NCI-H187 (cell line): ENCODE measurements at regions not wholly inside any gene's neighbourhood (a gene's known extent, or its start where the extent isn't known, plus 50 kb on each side); places are given as distances from the start of the nearest gene placed in this dataset.
"Not testable (repeated sequence)": the region's sequence is repeated elsewhere in the genome, so short reads cannot be mapped to it uniquely, and the experiment has no call there.

Experiments
- DNase-seq, 2 experiments: peaks; one replicate each; lab custom pipeline; 2025; lab: John Stamatoyannopoulos, UW

DNA sequence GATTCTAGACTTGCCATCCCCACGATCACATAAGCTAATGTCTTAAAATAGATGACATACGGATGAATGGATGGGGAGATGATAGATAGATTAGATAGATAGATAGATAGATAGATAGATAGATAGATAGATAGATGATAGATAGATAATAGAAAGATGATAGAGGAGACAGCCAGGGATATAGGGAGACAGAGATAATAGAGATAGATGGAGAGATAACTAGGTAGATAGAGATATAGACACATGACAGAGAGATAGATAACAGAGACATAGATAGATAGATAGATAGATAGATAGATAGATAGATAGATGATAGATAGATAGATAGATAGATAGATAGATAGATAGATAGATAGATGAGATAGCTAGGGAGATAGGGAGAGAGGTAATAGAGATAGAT lies 511.0 kb upstream of the AUTS2 start:
- DNase-seq: not testable (repeated sequence)

DNA sequence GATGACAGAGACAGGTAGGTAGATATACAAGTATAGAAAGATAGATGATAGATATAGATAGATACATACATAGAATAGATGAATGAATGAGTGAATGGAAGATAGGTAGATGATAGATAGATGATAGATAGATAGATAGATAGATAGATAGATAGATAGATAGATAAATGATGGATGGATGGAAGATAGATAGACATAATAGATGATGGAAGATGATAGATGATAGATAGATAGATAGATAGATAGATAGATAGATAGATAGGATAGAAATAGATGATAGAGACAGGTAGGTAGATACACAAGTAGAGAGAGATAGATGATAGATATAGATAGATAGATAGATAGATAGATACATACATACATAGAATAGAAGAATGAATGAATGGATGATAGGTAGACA lies 510.1 kb upstream of the AUTS2 start:
- no peak for DNase-seq

DNA sequence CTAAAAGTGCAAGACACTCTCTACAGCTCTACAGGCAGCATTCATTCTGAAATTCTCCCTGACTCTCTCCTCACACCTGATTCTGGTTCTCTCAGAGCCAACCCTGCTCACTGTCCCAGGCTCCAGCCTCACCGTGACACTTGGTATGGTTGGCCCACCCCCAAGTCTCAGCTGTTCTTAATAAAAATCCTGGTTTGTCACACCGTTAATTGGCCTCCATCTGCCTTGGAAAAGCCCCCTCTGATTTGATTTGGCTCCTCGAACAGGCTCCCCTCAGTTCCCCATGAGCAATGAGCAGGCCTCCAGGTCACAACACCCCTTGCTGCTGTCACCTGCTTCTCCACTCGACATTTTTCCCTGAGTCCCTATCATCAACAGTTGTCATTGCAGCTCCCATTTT lies 507.3 kb upstream of the AUTS2 start:
- no peak for DNase-seq

DNA sequence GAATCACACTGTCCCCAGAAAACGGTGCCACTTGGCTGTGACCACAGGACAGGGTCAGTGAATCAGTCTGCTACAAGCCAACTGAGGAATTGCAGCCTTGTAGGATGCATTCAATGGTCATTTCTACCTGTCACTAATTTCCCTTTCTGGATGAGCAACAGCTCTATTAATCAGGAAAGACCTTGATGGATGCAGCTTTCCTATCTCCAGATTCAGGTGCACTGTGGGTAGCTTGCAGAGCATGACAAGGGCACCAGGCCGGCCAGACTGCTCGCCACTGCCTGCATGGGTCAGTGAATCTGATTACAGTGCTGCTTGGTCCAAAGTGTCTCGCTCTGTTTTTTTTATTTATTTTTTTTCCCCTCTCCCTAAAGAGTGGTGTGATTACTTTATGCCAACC lies 506.8 kb upstream of the AUTS2 start:
- no peak for DNase-seq

DNA sequence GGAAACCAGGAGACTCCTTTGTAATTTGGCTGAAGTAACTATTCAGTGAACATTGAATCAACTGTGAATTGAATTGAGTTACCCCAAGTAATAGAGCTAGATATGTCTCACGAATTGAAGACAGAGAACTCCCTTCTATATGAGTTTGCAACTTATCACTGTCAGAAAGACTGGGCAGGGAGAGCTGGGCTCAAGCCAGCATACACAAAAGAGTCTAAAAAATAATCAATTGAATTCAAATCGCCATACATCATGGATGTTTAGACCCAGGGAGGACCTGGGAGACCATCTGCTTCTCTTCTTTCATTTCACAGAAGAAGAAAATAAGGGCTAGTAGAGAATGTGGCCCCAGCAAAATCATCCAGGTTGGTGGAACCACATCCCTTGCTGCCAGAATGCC lies 503.1 kb upstream of the AUTS2 start:
- no peak for DNase-seq

DNA sequence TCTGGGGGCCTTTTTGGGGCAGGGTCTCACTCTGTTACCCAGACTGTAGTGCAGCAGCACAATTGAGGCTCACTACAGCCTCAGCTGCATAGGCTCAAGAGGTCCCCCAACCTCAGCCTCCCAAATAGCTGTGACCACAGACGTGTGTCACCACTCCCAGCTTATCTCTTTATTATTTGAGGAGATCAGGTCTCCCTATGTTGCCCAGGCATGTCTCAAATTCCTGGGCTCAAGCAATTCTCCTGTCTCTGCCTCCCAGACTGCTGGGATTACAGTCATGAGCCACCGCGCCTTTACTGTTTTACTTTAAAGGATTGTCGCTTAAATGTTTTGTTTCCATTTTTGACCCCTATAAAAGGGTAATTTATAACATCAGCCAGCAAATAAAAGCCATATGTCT lies 502.6 kb upstream of the AUTS2 start:
- no peak for DNase-seq

DNA sequence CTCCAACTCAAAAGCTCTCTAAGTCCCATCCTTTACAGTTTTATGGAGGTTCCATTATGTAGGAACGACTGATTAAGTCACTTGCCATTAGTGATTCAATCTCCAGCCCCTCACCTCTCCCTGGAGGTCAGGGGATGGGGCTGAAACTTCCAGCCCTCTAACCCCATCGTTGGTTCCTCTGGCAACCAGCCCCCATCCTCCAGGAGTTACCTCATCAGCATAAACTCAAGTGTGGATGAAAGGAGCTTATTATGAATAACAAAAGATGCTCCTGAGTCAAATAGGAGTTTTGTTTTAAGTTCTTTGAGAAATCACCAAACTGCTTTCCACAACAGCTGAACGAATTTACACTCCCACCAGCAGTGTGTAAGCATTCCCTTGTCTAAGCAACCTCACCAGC lies 494.3 kb upstream of the AUTS2 start:
- DNase-seq: no peak

DNA sequence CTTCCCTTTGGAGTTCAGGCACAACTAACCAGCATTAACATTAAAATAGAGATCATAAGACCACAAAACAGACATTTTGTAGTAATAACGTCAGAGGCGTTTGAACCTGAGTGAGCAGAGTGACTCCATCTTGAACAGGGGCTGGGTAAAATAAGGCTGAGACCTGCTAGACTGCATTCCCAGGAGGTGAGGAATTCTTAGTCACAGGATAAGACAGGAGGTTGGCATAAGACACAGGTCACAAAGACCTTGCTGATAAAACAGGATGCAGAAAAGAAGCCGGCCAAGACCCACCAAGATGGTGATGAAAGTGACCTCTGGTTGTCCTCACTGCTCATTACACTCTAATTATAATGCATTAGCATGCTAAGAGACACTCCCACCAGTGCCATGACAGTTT lies 493.2 kb upstream of the AUTS2 start:
- no peak for DNase-seq

DNA sequence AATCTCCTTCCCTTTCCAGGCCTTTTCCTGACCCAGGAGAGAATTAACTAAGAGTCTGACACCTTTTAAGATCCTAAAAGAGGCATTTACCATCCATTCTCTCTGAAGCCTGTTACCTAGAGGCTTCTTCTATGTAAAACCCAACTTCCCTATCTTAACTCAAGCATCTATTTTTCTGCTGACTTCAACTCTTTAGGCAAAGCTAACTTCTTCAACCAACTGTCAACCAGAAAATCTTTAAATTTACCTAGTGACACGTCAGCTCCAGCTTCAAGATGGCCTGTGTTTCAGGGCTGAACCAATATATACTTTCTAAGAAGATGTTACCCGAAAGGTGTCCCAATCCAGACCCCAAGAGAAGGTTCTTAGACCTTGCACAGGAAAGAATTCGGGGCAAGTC lies 492.3 kb upstream of the AUTS2 start:
- no peak for DNase-seq

DNA sequence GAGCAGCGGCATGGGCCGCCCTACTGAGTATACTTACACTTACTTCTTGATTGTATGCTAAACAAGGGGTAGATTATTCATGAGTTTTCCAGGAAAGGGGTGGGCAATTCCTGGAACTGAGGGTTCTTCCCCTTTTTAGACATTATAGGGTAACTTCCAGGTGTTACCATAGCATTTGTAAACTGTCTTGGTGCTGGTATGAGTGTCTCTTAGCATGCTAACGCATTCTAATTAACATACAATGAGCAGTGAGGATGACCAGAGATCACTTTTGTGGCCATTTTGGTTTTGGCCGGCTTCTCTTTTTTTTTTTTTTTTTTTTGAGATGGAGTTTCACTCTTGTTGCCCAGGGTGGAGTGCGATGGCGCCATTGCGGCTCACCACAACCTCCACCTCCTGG lies 491.8 kb upstream of the AUTS2 start:
- not testable (repeated sequence) for DNase-seq

DNA sequence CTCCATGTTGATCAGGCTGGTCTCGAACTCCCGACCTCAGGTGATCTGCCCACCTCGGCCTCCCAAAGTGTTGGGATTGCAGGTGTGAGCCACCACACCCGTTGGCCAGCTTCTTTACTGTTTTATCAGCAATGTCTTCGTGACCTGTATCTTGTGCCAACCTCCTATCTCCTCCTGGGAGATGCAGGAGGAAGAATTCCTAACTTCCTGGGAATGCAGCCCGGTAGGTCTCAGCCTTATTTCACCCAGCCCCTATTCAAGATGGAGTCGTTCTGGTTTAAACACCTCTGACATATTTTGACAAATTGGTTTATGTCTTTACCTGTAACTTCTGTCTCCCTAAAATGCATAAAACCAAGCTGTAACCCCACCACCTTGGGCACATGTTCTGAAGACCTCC lies 491.3 kb upstream of the AUTS2 start:
- not testable (repeated sequence) for DNase-seq

DNA sequence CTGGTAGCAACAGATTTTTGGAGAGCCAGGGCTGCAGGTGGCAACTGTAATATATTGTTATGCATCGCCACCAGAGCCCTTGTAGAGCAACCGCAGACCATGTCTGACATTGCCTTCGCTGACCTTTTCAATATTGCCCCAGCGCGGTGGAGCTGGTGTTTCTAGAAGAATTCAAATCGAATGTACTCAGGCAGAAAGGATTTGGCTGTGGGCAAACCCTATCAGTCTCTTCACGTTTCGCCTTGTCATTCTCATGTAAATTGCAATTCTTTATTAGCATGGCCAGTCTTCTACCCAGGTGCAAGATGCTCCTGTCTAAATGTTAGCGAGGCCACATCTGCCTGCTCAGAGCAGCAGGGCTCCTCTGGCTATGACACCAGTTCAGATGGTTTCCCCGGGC lies 490.2 kb upstream of the AUTS2 start:
- DNase-seq: peak; percentile 41 to 45

DNA sequence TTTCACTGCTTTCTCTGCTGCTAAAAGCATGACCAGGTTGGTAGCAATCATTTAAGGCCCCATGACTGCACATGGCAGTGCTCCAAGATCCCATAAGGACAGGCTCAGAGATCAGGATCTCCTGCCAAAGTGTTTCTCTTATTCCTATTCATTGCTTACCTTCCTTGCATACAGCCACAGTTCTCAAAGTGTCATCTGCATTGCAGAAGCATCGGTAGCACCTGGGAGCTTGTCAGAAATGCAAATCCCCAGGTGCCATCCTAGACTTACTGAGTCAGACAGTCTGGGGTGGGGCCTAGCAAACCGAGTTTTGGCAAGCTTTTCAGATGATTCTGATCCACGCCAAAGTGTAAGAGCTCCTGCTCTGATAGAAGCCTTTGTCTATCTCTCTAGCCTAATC lies 489.0 kb upstream of the AUTS2 start:
- no peak for DNase-seq

DNA sequence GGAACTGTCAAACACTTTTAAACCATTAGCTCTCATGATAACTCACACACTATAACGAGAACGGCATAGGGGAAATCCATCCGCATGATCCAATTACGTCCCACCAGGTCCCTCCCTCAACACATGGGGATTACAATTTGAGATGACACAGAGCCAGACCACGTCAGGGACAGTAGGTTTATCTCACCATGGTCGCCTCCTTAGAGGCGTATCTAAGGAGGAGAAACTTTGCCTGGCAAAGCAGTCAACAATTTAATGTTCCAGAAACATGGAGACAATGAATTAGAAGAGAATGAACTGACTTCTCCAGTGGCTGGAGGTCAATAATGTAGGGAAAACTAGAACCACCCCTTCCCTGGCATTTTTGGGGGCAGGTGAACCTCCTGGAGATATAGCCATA lies 488.4 kb upstream of the AUTS2 start:
- no peak for DNase-seq

DNA sequence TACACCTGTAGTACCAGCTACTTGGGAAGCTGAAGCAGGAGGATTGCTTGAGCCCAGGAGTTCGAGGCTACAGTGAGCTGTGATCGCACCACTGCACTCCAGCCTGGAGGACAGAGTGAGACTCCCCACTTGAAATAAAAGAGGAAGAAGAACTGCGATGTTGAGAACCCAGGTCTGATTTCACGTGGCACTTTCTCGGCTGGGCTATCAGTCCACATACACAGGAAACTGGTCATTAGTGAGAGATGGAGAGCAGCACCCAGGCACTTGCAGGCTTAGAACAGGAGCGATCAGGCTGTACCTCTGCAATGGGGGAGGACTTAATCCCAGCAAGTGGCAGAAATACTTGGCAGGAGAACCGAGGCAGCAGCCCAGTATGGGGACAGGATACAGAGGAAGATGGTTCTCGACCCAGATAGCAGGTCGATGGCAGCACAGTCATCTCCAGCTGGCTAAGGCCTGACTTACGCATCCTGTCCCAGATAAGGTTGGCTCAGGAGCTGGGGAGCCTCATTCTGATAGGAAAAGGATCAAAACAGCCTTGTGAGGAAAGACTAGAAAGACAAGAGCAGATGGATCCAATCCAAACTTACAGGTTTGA lies 487.7 kb upstream of the AUTS2 start:
- no peak for DNase-seq

DNA sequence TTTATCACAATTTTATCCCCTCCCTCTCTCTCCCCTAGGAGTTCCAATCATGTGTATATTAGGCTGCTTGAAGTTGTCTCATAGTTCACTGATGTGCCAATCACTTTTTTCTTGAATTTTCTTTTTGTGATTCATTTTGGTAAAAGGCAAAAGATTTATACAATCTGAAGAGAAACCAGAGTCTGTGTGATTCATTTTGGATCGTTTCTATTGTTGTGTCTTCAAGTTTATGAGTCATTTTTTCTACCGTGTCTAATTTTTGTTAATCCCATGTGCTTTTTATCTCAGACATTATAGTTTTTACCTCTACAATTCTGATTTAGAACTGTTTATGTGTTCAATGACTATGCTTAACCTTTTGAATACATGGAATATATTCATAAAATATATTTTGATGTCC lies 483.9 kb upstream of the AUTS2 start:
- no peak for DNase-seq

DNA sequence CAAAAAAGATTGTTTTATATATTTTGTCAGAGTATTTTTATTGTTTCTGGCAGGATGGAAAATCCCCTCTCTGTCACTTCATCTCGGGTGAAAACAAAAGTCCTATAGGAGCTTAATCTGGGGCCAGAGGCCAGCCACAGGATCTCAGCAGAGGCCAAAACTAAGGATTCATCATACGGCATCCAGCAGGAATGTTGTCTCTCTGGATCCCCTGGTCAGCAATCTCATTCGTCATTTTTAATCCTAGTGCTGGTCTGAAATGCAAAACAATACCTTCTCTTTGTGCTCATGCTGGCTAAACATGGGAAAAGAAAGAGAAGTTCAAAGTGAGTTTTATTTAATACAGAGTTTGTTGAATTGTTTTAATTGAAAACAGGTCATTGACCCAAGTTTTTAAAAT lies 482.5 kb upstream of the AUTS2 start:
- DNase-seq: no peak

DNA sequence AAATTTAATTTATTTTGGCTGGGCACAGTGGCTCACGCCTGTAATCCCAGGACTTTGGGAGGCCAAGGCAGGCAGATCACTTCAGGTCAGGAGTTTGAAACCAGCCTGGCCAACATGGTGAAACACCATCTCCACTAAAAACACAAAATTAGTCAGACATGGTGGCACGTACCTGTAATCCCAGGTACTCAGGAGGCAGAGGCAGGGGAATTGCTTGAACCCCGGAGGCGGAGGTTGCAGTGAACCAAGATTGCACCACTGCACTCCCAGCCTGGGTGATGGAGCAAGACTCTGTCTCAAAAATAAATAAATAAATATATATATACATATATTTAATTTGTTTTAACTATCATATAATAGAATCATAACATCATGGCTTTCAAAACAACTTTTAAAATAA lies 482.1 kb upstream of the AUTS2 start:
- DNase-seq: not testable (repeated sequence)

DNA sequence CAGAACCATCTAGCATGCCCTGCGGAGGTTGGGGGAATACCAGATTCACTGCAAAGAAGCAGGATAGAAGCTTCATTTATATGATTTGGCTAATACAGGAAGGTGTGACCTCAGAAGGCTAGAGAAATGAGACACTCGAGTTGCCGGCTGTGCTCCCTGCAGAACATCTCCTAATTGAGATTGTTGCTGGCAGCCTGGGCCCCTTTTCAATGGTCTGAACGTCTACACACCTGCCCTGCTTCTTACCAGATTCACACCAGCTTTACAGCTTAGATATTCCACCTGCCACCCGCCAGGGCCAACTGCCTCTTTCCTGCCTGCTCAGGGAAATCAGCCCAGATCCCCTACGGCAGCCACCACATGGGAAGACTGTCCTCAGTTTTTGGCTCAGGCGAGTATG lies 475.3 kb upstream of the AUTS2 start:
- DNase-seq: no peak

DNA sequence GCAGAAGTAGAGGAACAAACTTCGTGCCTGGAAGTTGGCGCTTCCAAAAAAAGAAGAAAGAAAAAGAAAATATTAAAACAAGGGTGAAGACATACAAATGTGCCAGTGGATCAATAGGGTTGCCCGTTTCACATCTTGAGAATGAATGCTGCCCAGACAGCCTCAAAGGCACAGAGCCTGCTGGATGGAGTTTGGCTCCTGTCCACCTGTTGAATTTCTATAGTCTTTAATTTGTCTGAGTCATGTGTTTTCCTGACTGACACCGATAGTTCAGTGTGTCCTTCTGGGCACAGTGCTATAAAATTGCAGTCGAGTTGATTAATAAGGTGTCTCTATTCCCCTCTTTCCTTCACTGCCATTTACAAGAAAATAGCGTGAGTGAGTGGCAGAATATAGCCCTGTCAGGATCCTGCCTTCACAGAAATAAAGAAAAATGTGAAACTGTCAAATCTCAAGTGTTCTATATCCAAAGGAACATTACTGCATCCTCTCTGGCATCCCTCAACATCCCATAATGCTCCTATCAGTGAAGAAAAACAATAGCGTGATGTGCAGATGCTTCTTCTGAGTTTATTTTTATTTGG lies 471.3 kb upstream of the AUTS2 start:
- DNase-seq: no peak

DNA sequence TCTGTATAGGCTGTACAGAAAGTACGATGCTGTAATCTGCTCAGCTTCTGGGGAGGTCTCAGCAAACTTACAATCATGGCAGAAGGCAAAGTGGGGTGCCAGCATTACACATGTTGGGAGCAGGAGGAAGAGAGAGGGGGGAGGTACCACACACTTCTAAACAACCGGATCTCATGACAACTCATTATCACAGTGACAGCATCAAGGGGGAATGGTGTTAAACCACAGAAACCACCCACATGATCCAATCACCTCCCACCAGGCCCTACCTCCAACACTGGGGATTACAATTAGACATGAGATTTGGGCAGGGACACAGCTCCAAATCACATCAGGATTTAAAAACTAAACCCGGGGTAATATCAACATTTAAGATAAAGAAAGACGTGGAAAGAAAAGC lies 468.8 kb upstream of the AUTS2 start:
- DNase-seq: no peak

DNA sequence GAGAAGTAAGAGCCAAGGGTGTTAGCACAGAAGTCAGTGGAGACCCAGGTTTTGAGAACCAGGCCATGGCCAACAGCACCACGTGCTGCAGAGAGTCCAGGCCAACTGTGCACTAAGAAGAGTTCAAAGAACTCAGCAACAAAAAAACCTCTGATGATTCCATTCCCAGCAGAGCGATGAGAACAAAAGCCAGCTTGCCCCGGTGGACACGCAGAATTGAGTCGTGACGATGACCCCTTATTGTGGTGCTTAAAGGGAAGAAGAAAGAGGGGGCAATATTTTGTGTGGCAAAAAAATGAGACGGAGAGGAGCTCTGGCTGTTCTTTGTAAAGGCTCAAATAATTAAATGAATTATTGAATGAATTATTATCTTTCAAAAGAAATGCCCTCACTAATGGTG lies 468.3 kb upstream of the AUTS2 start:
- no peak for DNase-seq

DNA sequence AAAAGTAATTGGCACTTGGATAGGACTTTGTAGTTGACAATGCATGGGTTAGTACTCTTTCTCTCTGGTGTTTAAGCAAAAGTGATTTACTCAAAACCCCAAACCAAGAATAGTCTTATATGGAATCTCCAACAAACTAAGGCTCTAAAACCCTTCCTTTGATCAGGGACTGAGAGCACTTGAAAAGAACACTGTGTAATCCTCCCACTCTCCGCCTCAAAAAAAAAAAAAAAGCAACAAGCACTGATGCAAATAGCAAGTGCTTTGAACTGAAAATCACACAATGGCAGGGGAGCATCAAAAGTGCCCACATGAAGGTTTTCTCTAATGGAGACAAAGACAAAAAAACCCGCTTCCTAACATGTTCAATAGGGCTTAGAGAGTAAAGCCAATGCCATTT lies 467.9 kb upstream of the AUTS2 start:
- no peak for DNase-seq

DNA sequence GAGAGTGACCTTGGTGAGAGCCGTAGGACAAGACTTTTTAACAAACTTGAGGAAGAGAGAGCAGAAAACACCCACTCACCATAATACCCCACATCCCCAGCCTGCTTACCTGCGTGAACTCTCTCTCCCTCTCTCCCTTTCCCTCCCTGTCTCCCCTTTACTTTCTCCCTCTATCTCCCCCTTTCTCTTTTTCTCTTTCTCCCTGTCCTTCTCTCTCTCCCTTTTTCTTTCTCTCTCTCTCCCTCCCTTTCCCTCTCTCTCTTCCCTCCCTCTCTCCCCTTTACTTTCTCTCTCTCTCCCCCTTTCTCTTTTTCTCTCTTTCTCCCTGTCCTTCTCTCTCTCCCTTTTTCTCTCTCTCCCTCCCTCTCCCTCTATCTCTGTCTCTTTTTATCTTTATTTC lies 464.0 kb upstream of the AUTS2 start:
- DNase-seq: no peak

DNA sequence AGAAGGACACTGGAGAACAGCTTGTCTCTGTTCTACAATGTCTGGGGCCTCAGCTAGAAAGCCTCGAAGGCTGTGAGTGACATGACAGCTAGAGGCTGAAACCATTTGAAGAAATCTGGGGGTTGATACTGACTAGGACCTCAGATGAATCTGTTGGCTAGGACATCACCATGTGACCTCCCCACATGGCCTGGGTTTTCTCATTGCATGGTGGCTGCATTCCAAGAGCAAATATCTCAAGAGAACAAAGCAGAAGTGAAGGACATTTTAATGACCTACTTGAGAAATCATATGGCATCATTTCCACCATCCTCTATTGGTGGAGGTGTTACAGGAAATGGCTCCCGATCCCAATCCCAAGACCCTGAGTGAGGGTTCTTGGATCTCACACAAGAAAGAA lies 450.6 kb upstream of the AUTS2 start:
- DNase-seq: no peak
